ENCODE measurements at regions not wholly inside any gene's neighbourhood (a gene's known extent, or its start where the extent isn't known, plus 50 kb on each side); places are given as distances from the start of the nearest gene placed in this dataset.
A peak's percentile ranks its signal among the peaks of the same experiment; 100 is the strongest.
"Not testable (repeated sequence)": the region's sequence is repeated elsewhere in the genome, so short reads cannot be mapped to it uniquely, and the experiment has no call there.

DNA sequence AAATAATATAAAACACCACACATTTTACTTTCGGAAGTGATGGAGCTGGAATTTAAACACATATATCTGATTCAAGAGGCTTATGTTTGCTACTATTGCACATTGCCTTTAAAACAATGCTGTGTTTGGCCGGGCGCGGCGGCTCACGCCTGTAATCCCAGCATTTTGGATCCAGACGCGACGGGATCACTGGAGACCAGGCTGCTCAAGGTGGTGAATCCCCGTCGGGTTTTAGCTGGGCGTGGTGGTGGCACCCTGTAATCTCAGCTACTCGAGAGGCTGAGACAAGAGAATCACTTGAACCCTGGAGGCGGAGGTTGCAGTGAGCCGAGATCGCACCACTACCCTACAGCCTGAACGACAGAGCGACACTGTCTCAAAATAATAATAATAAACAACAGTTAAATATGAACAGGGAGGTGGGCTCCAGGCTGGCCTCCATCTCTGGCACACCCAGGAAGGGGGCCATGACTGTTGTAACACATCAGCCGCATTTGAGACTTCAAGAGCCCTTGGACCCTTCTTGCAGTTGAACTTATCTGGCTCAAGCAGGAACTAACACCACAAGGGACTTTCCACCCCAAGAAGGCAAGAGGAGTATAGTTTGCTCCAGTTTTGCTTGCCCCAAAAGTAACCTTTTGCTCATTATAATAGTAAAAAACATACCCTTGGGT, 127.1 kb upstream of the ZNF184 start:
- no peak overlapping the region for H3K4me3 ChIP-seq (ENCODE audit: low read depth, low read length)
- in situ Hi-C loops (cut with HindIII; ENCODE audit: low sequenced_read_pairs) = no loop called here
- no peak for DNase-seq (ENCODE audit: low read depth, low spot score)
- TF ChIP-seq, protein P1, sequence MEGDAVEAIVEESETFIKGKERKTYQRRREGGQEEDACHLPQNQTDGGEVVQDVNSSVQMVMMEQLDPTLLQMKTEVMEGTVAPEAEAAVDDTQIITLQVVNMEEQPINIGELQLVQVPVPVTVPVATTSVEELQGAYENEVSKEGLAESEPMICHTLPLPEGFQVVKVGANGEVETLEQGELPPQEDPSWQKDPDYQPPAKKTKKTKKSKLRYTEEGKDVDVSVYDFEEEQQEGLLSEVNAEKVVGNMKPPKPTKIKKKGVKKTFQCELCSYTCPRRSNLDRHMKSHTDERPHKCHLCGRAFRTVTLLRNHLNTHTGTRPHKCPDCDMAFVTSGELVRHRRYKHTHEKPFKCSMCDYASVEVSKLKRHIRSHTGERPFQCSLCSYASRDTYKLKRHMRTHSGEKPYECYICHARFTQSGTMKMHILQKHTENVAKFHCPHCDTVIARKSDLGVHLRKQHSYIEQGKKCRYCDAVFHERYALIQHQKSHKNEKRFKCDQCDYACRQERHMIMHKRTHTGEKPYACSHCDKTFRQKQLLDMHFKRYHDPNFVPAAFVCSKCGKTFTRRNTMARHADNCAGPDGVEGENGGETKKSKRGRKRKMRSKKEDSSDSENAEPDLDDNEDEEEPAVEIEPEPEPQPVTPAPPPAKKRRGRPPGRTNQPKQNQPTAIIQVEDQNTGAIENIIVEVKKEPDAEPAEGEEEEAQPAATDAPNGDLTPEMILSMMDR (IDR thresholded peaks at IDR 0.05; ENCODE audit: low read depth, low read length) = no peak

GRCh38 chr6:27597031-27597567, 124.2 kb upstream of the ZNF184 start:
- H3K4me3 ChIP-seq (ENCODE audit: low read depth, low read length); in situ Hi-C loops (cut with HindIII; ENCODE audit: low sequenced_read_pairs); DNase-seq (ENCODE audit: low read depth, low spot score): not testable (repeated sequence)

DNA sequence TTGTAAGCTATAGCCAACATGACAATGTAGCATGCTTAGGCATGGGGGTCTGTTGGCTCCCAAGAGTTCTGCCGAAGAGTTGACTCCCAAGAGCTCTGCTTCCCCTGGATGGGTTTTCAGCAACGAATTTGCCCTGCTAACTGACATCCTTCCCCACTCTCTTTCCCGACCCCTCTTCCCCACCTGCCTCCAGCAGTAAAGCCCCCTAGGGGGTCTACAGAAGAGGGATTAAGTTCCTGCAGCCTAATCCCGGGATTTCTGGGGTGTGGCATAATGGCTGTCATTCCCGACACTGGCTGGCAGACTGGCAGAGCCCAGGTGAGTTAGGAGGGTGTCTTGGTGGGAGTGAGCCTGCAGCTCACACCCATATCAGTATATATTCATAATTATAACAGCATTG, 121.0 kb upstream of the ZNF184 start:
- DNase-seq (ENCODE audit: low read depth, low spot score) = no peak
- H3K4me3 ChIP-seq (ENCODE audit: low read depth, low read length) = no peak overlapping the region
- TF ChIP-seq, protein P1 (IDR thresholded peaks at IDR 0.05; ENCODE audit: low read depth, low read length) = no peak
- in situ Hi-C loops (cut with HindIII; ENCODE audit: low sequenced_read_pairs) = no loop called here

- TF ChIP-seq, protein P1 (IDR thresholded peaks at IDR 0.05; ENCODE audit: low read depth, low read length) = no peak
- in situ Hi-C loops (cut with HindIII; ENCODE audit: low sequenced_read_pairs) = no loop called here
- H3K4me3 ChIP-seq (ENCODE audit: low read depth, low read length) = peak overlapping the region; percentile 45
- no peak for DNase-seq (ENCODE audit: low read depth, low spot score)
Measured at GRCh38 chr6:27593200-27593818, 120.4 kb upstream of the ZNF184 start.

GRCh38 chr6:27592481-27593199, 119.7 kb upstream of the ZNF184 start:
- DNase-seq (ENCODE audit: low read depth, low spot score) = peak; percentile 63
- H3K4me3 ChIP-seq (ENCODE audit: low read depth, low read length) = peak overlapping the region; percentile 45
- in situ Hi-C loops (cut with HindIII; ENCODE audit: low sequenced_read_pairs) = no loop called here
- TF ChIP-seq, protein P1 (IDR thresholded peaks at IDR 0.05; ENCODE audit: low read depth, low read length) = no peak

- H3K4me3 ChIP-seq (ENCODE audit: low read depth, low read length) = peak overlapping the region; percentile 45
- TF ChIP-seq, protein P1 (IDR thresholded peaks at IDR 0.05; ENCODE audit: low read depth, low read length) = no peak
- in situ Hi-C loops (cut with HindIII; ENCODE audit: low sequenced_read_pairs) = no loop called here
- peak; percentile 49 for DNase-seq (ENCODE audit: low read depth, low spot score)
Measured at GRCh38 chr6:27591699-27592480, 119.0 kb upstream of the ZNF184 start.

DNA sequence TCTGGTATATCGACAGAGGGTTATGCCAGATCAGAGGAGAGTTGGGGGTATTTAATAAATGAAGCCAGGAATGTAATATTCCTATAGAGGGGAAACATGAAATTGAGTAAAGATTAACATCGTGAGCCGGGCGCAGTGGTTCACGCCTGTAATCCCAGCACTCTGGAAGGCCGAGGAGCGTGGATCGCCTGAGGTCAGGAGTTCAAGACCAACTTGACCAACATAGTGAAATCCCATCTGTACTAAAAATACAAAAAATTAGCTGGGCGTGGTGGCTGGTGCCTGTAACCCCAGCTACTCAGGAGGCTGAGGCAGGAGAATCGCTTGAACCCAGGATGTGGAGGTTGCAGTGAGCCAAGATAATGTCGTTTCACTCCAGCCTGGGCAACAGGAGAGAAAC, 112.4 kb upstream of the ZNF184 start:
- DNase-seq (ENCODE audit: low read depth, low spot score); in situ Hi-C loops (cut with HindIII; ENCODE audit: low sequenced_read_pairs); H3K4me3 ChIP-seq (ENCODE audit: low read depth, low read length): not testable (repeated sequence)
